ENCODE measurements at regions not wholly inside any gene's neighbourhood (a gene's known extent, or its start where the extent isn't known, plus 50 kb on each side); places are given as distances from the start of the nearest gene placed in this dataset.

GRCh38 chr14:87230726-87231125 is 762.3 kb downstream of the GALC start:
- DNase-seq, result no peak

DNA sequence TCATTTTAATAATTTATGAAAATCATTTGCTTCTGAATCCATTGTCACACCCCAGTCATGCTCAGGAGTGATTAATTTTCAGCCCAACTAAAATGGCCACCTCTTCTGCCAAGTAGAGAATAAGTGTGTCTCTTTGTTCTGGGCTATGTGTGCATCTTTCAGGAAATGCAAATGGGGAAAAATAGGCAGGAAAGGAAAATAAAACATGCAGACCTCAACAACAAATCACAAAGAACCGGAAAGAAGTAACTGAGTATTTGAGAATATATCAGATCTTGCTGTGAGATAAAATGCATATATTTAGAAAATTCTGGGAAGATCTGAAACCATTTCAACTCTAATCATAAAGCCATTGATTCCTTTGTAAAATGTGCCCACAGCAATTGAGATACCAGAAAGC is 763.9 kb downstream of the GALC start:
- no peak for DNase-seq

DNA sequence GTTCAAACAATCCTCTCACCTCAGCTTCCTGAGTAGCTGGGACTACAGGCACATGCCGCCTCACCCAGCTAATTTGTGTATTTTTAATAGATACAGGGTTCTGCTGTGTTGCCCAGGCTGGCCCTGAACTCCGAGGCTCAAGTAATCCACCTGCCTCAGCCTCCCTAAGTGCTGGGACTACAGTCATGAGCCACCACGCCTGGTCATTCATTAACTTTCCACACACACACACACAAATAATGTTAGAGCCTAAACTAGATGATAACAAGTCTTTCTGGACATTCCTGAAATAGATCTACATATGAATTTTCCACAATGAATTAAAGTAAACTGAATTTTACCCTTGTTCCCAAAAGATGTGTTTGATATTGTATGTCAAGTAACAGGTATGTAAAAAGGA is 776.0 kb downstream of the GALC start:
- DNase-seq, result no peak

- DNase-seq, result no peak
Observed at GRCh38 chr14:87214558-87214957, 778.4 kb downstream of the GALC start.

DNA sequence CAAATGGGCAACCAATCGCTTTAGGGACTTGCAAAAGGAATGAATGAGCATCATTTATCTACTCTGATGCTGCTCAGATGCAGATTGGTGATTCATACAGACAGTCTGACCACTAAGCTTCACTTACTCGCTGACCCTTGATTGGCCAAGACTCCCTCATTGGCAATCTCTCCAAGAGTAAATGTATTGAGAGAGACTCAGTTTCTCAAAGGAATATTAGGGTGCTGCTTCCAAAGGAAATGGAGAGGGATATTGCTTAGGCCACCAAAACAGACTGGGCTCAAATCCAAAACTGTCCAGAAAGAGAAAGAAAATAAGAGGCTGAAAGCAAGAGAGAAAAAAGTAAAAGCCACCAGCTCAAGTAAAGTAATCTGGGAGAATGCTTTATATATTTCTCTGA is 785.2 kb downstream of the GALC start:
- no peak for DNase-seq

DNA sequence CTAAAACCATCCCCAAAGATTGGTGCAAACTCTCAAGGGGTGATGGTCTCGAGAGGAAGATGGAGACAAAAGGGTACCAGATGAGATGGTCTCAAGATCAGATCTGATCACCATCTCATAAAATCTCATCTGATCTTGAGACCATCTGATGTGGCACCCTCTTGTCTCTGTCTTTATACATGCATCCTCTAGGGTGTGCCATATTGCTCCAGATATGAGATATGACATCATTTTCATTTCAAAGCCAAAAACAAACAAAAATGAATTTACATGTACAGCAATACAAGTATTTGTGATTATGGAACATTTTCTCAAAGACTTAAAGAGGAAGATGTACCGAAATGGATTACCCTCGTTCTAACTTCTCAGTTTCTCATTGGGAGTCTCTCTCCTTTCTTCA is 787.2 kb downstream of the GALC start:
- DNase-seq, result no peak

- no peak for DNase-seq
Observed at GRCh38 chr14:87203346-87203745, 789.6 kb downstream of the GALC start.

DNA sequence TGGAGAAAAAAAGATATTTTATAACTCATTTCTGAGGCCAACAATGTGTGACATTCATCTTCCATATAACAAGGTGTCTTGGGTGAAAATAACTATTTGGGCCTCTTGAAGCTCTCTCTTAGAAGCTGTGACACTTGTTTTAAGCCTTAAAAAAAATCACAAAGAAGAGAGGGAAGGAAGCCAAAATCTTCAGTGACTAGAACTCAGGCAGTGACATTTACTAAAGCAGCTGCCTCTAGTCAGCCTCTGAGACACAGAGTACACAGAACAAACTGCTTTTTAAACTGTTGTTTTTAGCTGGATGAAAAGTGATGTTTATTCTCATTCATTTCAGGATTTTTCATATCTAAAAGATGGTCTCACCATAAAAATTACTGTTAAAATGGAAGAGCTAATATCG is 793.6 kb downstream of the GALC start:
- DNase-seq, result no peak

- no peak for DNase-seq
Observed at GRCh38 chr14:87196436-87196835, 796.5 kb downstream of the GALC start.

DNA sequence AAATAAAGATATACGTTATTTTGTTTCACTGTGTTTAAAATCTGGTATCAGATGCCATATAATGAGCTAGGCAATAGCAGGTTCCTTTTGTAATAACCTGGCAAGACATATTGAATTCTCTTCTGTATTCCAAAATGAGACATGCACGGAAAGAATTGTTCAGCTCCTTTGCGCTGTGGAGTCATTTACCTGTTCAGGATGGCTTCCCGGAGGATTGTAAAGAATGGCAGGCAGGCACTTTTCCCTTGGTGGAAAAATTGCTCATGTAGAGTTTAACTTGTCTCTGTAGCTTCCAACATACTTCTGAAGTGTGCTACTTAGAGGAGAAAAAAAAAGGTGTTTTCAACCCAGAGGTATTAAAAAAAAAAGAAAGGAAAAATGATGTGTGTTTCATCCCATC is 805.2 kb downstream of the GALC start:
- DNase-seq, result no peak

- DNase-seq, result no peak
Observed at GRCh38 chr14:87186737-87187136, 806.2 kb downstream of the GALC start.

DNA sequence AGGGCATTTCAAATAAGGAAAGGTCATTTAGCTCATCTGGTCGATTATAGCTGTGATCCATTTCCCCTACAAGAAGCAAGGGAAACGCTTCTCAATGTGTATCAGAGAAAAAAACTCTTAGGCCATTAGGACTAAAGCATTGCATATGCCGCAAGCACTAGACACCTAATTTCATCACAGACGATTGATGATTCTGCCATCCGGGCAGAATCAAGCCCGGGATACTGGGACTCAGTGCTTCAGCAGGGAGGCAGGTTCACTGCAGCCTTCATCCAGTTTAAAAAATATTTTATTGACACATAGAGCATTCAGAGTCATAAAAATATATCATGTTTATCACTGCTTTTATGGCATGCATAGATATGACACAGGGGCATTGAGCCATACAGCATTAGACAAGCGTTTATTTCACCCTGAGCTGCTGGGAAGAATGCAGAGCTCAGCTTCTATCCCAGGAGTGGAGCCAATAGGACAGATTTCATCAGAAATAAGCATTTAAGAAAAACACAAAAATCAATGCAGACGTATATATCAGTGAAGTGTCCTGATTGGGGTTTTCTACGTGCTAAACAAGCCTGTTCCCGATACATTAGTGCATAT is 806.9 kb downstream of the GALC start:
- no peak for DNase-seq

GRCh38 chr14:87184180-87184579 is 808.8 kb downstream of the GALC start:
- no peak for DNase-seq

GRCh38 chr14:87181288-87181687 is 811.7 kb downstream of the GALC start:
- DNase-seq, result no peak

DNA sequence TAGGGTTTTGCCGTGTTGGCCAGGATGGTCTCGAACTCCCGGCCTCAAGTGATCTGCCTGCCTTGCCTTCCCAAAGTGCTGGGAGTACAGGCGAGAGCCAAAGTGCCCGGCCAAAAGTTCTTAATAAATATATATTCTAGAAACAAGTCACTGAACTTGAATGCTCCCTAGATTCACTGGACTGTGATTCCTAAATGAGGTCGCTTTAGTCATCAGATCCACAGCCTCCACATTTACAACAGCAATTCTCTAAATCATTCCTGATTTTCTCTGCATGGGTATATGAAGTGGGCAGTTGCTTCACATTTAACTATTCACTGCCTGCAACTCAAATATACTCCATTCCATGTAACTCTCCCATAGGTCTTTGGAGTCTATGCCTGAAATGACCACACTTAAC is 813.0 kb downstream of the GALC start:
- no peak for DNase-seq

GRCh38 chr14:87178277-87178676 is 814.7 kb downstream of the GALC start:
- DNase-seq, result no peak

- DNase-seq, result peak in 1 of 2 experiments; percentile 23
Observed at GRCh38 chr14:87175175-87175574, 817.8 kb downstream of the GALC start.

DNA sequence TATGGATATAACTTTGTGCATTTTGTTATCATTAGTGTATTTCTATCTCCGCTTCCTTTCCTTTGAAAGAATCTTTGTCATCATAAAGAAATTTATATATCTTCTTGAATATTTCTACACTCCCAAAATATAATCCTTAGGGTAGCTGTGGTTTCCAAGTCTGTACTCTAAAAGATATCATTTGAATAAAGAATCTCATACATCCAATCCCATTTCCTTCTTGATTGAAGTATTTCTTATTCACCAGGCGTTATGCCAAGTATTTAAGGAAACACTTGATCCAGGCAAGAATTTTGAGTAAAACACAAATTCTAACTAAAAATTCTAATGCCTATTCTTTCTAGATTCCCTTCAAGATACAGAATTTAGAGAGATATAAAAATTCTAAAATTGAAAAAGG is 821.8 kb downstream of the GALC start:
- DNase-seq, result no peak

- no peak for DNase-seq
Observed at GRCh38 chr14:87170179-87170578, 822.8 kb downstream of the GALC start.

DNA sequence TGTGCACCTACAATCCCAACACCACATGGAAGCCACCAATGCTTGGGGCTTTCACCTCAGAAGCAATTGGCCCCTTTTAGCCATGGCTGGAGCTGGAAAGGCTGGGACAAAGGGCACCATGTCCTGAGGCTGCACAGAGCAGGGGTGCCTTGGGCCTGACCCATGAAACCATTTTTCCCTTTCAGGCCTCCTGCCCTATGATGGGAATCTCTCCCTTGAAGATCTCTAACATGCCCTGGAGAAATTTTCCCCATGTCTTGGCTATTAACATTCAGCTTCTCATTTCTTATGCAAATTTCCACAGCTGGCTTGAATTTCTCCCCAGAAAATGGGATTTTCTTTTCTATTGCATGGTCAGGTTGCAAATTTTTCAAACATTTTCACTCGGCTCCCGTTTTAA is 823.6 kb downstream of the GALC start:
- DNase-seq, result no peak

GRCh38 chr14:87161502-87161901 is 831.5 kb downstream of the GALC start:
- no peak for DNase-seq

- no peak for DNase-seq
Observed at GRCh38 chr14:87160989-87161388, 832.0 kb downstream of the GALC start.

- no peak for DNase-seq
Observed at GRCh38 chr14:87158283-87158682, 834.7 kb downstream of the GALC start.

DNA sequence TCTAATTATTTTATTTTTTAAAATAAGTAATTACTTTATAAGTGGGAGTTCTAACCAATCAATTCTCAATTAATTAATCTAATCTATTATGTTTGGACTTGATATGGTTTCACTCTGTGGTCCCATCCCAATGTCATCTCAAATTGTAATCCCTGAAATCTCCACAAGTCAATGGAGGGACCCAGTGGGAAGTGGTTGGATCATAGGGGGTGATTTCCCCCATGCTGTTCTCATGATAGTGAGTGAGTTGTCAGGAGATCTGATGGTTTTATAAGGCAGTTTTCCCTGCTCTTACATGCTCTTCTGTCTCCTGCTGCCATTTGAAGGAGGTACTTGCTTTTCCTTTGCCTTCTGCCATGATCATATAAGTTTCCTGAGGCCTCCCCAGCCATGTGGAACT is 836.1 kb downstream of the GALC start:
- DNase-seq, result no peak

GRCh38 chr14:87155856-87156488 is 837.0 kb downstream of the GALC start:
- DNase-seq, result no peak

All from NCI-H2081 (cell line).